Hepatocyte (in vitro differentiated cells): ENCODE measurements at regions not wholly inside any gene's neighbourhood (a gene's known extent, or its start where the extent isn't known, plus 50 kb on each side); places are given as distances from the start of the nearest gene placed in this dataset.

ENCODE experiments used
- CTCF ChIP-seq: fragments of 200-600 bp; sonication (generic); IDR thresholded peaks from 2 replicates; pipeline ENCODE4 v1.5.1; 2016; ENCODE audit warnings: antibody characterized with exemption, mild to moderate bottlenecking; ENCODE audit not compliant: poor library complexity
- EZH2 ChIP-seq: fragments of 200-600 bp; sonication (generic); IDR thresholded peaks from 2 replicates; pipeline ENCODE4 v1.6.1; 2016; ENCODE audit warnings: antibody characterized with exemption, mild to moderate bottlenecking, borderline replicate concordance

GRCh38 chr17:5892921-5893675 is 177.1 kb upstream of the WSCD1 start:
- TF ChIP-seq CTCF = no peak
- TF ChIP-seq EZH2 = no peak
